ENCODE measurements at regions not wholly inside any gene's neighbourhood (a gene's known extent, or its start where the extent isn't known, plus 50 kb on each side); places are given as distances from the start of the nearest gene placed in this dataset.

DNA sequence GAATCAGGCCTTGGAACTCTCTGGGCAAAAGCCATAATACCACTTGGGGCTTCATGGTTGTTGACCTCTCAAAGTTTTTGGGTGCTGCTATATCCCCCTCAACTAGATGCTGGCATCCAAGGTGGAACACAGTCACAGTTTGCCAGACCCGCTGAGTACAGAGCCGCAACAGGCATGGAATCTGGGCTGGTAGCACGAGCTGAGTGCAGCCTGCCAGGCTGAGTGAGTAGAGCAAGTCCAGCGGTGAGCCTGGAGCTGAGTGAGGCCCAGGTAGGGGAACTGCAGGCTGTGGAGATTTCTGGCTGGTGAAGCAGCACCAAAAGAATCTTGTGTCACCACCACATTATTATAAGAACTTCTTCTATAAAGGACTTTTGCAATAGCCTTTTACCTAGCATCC, 192.6 kb downstream of the PCDH17 start (continued):
- TF ChIP-seq, protein P1, sequence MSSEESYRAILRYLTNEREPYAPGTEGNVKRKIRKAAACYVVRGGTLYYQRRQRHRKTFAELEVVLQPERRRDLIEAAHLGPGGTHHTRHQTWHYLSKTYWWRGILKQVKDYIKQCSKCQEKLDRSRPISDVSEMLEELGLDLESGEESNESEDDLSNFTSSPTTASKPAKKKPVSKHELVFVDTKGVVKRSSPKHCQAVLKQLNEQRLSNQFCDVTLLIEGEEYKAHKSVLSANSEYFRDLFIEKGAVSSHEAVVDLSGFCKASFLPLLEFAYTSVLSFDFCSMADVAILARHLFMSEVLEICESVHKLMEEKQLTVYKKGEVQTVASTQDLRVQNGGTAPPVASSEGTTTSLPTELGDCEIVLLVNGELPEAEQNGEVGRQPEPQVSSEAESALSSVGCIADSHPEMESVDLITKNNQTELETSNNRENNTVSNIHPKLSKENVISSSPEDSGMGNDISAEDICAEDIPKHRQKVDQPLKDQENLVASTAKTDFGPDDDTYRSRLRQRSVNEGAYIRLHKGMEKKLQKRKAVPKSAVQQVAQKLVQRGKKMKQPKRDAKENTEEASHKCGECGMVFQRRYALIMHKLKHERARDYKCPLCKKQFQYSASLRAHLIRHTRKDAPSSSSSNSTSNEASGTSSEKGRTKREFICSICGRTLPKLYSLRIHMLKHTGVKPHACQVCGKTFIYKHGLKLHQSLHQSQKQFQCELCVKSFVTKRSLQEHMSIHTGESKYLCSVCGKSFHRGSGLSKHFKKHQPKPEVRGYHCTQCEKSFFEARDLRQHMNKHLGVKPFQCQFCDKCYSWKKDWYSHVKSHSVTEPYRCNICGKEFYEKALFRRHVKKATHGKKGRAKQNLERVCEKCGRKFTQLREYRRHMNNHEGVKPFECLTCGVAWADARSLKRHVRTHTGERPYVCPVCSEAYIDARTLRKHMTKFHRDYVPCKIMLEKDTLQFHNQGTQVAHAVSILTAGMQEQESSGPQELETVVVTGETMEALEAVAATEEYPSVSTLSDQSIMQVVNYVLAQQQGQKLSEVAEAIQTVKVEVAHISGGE (CRISPR knock-in tag; IDR thresholded peaks at IDR 0.05) = no peak
- TF ChIP-seq TCF3 (IDR thresholded peaks at IDR 0.05; ENCODE audit: borderline replicate concordance, insufficient read depth, low read depth, low read length) (no peak), ZNF384 (IDR thresholded peaks at IDR 0.05; ENCODE audit: borderline replicate concordance, low read depth, low read length) (no peak)

GRCh38 chr13:57825066-57825465, 193.5 kb downstream of the PCDH17 start:
- in situ Hi-C loops (cut with MboI) = no loop called here
- FAIRE-seq (no peak), DNase-seq (ENCODE audit: low read depth, low spot score) (no peak), ATAC-seq (no peak)
- no peak overlapping the region for H3K9ac ChIP-seq (ENCODE audit: control insufficient read depth, insufficient read depth, low read length)
- RAD21 ChIA-PET (ENCODE audit: unreplicated experiment) = no interaction called here
- CTCF ChIA-PET = no interaction called here
- no peaks in the 10 kb centered on the region for H3K79me2 ChIP-seq (ENCODE audit: control insufficient read depth, insufficient read depth, low read length)
- H3K4me3 ChIP-seq = no peak overlapping the region
- H3K27ac ChIP-seq (ENCODE audit: control insufficient read depth, insufficient read depth) = no peak overlapping the region
- WGBS (ENCODE audit: insufficient coverage, insufficient replicate concordance, low lambda C conversion rate, missing lambda C conversion rate) = 17% methylated on average over 2 of the region's 2 CpGs
- POLR2A ChIA-PET = no interaction called here
- SMC1A ChIA-PET (ENCODE audit: uncharacterized antibody, unreplicated experiment) = no interaction called here
- H3K4me2 ChIP-seq (ENCODE audit: control insufficient read depth, insufficient read depth) = no peak overlapping the region
- H3K27me3 ChIP-seq (replicated peaks in 1 of 2; ENCODE audit: control insufficient read depth in 2 of 2, insufficient read depth in 2 of 2, low read length in 1 of 2) = no peaks in the 10 kb centered on the region
- no peaks in the 10 kb centered on the region for H3K4me1 ChIP-seq (ENCODE audit: control insufficient read depth, insufficient read depth, low read length)
- H2AFZ ChIP-seq (ENCODE audit: control insufficient read depth, low read depth, low read length) = no peak overlapping the region
- no TSS peak for BruUV-seq (replicated peaks)
- intact Hi-C loops (cut with micrococcal nuclease; ENCODE audit: unreplicated experiment) = no loop called here
- H3K36me3 ChIP-seq (ENCODE audit: control insufficient read depth in 2 of 2, insufficient read depth in 2 of 2, low read length in 1 of 2) = no peaks in the 10 kb centered on the region
- H3K9me3 ChIP-seq (replicated peaks; ENCODE audit: control insufficient read depth, insufficient read depth, low read length) = no peaks in the 10 kb centered on the region; the same call in 2 of the 3 replicates
- no peaks in the 10 kb centered on the region for H4K20me1 ChIP-seq (ENCODE audit: control insufficient read depth, insufficient read depth)
- TF ChIP-seq NFYA (IDR thresholded peaks at IDR 0.05; ENCODE audit: borderline replicate concordance, low read depth, low read length) (no peak), MYC (IDR thresholded peaks at IDR 0.05; ENCODE audit: insufficient read depth, insufficient read length, insufficient replicate concordance, low read length, severe bottlenecking) (no peak), SIN3A (IDR thresholded peaks at IDR 0.05; ENCODE audit: low read depth, low read length) (no peak), ASH2L (IDR thresholded peaks at IDR 0.05; ENCODE audit: borderline replicate concordance, low read depth) (no peak), GABPA (IDR thresholded peaks at IDR 0.05; ENCODE audit: low read depth) (no peak), RB1 (IDR thresholded peaks at IDR 0.05; ENCODE audit: borderline replicate concordance) (no peak), MXI1 (IDR thresholded peaks at IDR 0.05; ENCODE audit: low read depth, low read length) (no peak), NR2F1 (conservative IDR thresholded peaks at IDR 0.05) (no peak), ZBED1 (IDR thresholded peaks at IDR 0.05; ENCODE audit: borderline replicate concordance) (no peak), KDM1A (IDR thresholded peaks at IDR 0.05; ENCODE audit: borderline replicate concordance) (no peak), IRF5 (IDR thresholded peaks at IDR 0.05; ENCODE audit: borderline replicate concordance) (no peak), SUZ12 (IDR thresholded peaks at IDR 0.05; ENCODE audit: unreplicated experiment) (no peak)
- TF ChIP-seq, protein P2, sequence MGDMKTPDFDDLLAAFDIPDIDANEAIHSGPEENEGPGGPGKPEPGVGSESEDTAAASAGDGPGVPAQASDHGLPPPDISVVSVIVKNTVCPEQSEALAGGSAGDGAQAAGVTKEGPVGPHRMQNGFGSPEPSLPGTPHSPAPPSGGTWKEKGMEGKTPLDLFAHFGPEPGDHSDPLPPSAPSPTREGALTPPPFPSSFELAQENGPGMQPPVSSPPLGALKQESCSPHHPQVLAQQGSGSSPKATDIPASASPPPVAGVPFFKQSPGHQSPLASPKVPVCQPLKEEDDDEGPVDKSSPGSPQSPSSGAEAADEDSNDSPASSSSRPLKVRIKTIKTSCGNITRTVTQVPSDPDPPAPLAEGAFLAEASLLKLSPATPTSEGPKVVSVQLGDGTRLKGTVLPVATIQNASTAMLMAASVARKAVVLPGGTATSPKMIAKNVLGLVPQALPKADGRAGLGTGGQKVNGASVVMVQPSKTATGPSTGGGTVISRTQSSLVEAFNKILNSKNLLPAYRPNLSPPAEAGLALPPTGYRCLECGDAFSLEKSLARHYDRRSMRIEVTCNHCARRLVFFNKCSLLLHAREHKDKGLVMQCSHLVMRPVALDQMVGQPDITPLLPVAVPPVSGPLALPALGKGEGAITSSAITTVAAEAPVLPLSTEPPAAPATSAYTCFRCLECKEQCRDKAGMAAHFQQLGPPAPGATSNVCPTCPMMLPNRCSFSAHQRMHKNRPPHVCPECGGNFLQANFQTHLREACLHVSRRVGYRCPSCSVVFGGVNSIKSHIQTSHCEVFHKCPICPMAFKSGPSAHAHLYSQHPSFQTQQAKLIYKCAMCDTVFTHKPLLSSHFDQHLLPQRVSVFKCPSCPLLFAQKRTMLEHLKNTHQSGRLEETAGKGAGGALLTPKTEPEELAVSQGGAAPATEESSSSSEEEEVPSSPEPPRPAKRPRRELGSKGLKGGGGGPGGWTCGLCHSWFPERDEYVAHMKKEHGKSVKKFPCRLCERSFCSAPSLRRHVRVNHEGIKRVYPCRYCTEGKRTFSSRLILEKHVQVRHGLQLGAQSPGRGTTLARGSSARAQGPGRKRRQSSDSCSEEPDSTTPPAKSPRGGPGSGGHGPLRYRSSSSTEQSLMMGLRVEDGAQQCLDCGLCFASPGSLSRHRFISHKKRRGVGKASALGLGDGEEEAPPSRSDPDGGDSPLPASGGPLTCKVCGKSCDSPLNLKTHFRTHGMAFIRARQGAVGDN (IDR thresholded peaks at IDR 0.05) = no peak
